ENCODE measurements at regions not wholly inside any gene's neighbourhood (a gene's known extent, or its start where the extent isn't known, plus 50 kb on each side); places are given as distances from the start of the nearest gene placed in this dataset.

DNA sequence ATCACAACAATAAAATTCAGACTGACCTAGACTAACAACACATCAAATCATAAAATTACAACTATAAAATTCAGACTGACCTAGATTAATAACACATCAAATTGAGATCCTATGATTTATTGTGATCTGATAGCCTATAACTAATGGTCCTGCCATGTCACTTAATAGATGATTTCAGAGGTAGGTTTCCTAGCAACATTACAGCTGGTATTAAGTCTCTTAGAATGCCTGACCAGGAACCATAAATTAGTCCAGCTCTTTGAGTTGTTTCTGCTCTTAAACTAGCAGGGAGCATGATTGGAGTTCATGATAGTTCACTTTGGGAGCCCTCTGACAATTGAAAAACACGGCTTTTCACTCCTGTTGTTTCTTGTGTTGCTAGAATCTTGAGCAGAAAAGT, 318.9 kb downstream of the BMPER start:
- TF ChIP-seq, protein P1, sequence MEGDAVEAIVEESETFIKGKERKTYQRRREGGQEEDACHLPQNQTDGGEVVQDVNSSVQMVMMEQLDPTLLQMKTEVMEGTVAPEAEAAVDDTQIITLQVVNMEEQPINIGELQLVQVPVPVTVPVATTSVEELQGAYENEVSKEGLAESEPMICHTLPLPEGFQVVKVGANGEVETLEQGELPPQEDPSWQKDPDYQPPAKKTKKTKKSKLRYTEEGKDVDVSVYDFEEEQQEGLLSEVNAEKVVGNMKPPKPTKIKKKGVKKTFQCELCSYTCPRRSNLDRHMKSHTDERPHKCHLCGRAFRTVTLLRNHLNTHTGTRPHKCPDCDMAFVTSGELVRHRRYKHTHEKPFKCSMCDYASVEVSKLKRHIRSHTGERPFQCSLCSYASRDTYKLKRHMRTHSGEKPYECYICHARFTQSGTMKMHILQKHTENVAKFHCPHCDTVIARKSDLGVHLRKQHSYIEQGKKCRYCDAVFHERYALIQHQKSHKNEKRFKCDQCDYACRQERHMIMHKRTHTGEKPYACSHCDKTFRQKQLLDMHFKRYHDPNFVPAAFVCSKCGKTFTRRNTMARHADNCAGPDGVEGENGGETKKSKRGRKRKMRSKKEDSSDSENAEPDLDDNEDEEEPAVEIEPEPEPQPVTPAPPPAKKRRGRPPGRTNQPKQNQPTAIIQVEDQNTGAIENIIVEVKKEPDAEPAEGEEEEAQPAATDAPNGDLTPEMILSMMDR (IDR thresholded peaks at IDR 0.05) = no peak
- no peak for TF ChIP-seq POLR2AphosphoS5 (IDR thresholded peaks at IDR 0.05)
- no peak for TF ChIP-seq EP300 (IDR thresholded peaks at IDR 0.05)
- no peak for TF ChIP-seq POLR2A (IDR thresholded peaks at IDR 0.05; ENCODE audit: low read depth)

Measured in esophagus muscularis mucosa (tissue), 4 donors.